ENCODE measurements at regions not wholly inside any gene's neighbourhood (a gene's known extent, or its start where the extent isn't known, plus 50 kb on each side); places are given as distances from the start of the nearest gene placed in this dataset.
A peak's percentile ranks its signal among the peaks of the same experiment; 100 is the strongest.

DNA sequence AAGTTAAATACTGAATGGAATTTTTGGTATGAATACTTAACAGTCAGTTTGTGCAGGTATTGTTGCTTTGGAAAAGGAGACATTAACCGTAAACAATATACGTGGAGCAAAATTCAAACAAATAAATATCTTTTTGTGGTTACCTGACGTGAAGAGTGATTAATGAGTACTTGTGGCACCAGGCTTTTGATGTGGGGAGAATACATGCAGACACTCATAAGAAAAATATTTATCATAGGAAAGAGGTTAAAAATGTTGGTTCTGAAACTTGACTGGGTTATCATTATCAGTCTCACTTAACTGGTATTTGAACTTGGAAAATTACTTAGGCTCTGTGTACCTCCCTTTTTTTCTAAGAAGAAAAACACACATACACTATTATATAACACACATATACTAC, 136.4 kb upstream of the NDST4 start:
- H3K27me3 ChIP-seq (ENCODE audit: insufficient read depth, low read length) = no peaks in the 10 kb centered on the region
- Mint-ChIP-seq H3K4me1 (peaks cover 0 to 2% (median 0%) of the 10 kb centered on the region in 4 donors), H3K27me3 (no peaks in the 10 kb centered on the region), H3K4me3 (no peak overlapping the region), H3K36me3 (no peaks in the 10 kb centered on the region), H3K27ac (no peak overlapping the region), H3K9me3 (no peaks in the 10 kb centered on the region)
- H3K36me3 ChIP-seq (ENCODE audit: insufficient read depth, low read length) = no peaks in the 10 kb centered on the region
- H3K27ac ChIP-seq (ENCODE audit: low read depth, low read length) = no peak overlapping the region
- POLR2A ChIA-PET (ENCODE audit: partially characterized antibody) = no interaction called here
- CTCF ChIA-PET (ENCODE audit: partially characterized antibody) = no interaction called here
- intact Hi-C loops (cut with micrococcal nuclease) = no loop called here
- no peak overlapping the region for H3K4me3 ChIP-seq (ENCODE audit: low read length in 2 of 2)
- DNase-seq = no peak
- H3K4me1 ChIP-seq (ENCODE audit: insufficient read depth, low read length) = no peaks in the 10 kb centered on the region
- no peaks in the 10 kb centered on the region for H3K9me3 ChIP-seq (ENCODE audit: control insufficient read depth in 1 of 2, low read length in 2 of 2)

DNA sequence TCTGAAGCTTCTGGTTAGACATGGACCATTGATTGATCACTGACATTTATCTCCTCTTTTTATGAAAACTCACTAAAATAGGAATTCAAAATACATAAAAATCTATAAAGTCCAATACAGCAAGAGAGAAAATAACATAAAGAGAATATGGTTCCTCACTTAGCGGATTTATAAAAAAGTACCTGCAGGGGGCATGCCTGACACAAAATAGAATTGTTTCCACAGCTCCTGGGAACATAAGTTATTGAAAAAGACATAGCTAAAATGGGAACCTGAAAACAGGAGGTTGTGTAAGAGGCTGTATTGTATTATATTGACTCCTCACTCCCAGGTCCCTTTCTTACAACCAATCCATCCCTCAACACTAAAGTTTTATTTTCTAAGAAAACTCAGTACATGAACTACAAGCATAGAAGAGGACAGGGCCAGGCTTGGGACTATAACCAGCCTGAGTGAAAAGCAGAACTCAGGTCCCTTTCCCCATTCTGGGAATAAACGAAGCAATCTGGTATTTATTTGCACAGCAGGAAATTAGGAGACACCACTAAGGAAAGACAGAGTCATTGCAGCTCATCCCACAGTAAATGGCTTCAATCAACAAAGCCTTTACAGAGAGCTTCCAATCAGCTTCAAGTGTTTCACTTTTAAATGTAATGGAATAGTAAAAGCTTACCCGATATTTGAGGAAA, 121.1 kb upstream of the NDST4 start:
- H3K4me3 ChIP-seq (ENCODE audit: low read length in 2 of 2) = no peak overlapping the region
- no peaks in the 10 kb centered on the region for H3K9me3 ChIP-seq (ENCODE audit: control insufficient read depth in 1 of 2, low read length in 2 of 2)
- ChIA-PET POLR2A (ENCODE audit: partially characterized antibody) (no interaction called here), CTCF (ENCODE audit: partially characterized antibody) (no interaction called here)
- intact Hi-C loops (cut with micrococcal nuclease) = loop anchor here (10.0 kb wide), 1 partner anchor 300 kb away; no protein-coding TSS in a partner anchor
- H3K4me1 ChIP-seq (ENCODE audit: insufficient read depth, low read length) = no peaks in the 10 kb centered on the region
- Mint-ChIP-seq H3K4me1 (peaks cover 0 to 8% (median 2%) of the 10 kb centered on the region in 4 donors), H3K36me3 (no peaks in the 10 kb centered on the region), H3K27me3 (no peaks in the 10 kb centered on the region), H3K4me3 (no peak overlapping the region), H3K27ac (no peak overlapping the region), H3K9me3 (peaks cover 0 to 2% (median 0%) of the 10 kb centered on the region in 8 donors)
- H3K27me3 ChIP-seq (ENCODE audit: insufficient read depth, low read length) = no peaks in the 10 kb centered on the region
- DNase-seq = peak in 1 of 5 donors; percentile 6
- H3K36me3 ChIP-seq (ENCODE audit: insufficient read depth, low read length) = no peaks in the 10 kb centered on the region
- H3K27ac ChIP-seq (ENCODE audit: low read depth, low read length) = no peak overlapping the region

DNA sequence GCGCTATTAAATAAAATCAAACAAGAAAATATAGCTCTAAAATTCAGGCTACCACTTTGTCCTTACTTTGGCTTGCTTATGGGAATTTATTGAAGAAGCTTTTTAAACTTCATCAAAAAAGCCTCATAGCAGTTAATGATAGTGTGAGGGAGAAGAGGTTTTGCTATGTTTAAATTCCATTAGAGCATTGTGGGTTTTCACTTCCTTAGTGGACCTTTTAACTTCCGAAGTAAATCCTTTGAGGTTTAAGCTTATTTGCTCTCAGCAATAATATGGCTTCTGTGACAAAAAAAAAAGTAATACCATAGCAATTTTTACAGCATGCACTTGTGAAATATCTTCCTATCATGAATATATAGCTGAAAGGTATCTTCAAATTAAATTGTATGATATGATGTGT, 120.2 kb upstream of the NDST4 start:
- H3K9me3 Mint-ChIP-seq = peaks cover 0 to 2% (median 0%) of the 10 kb centered on the region in 8 donors
- H3K27ac ChIP-seq (ENCODE audit: low read depth, low read length) = no peak overlapping the region
- CTCF ChIA-PET (ENCODE audit: partially characterized antibody) = no interaction called here
- no peaks in the 10 kb centered on the region for H3K9me3 ChIP-seq (ENCODE audit: control insufficient read depth in 1 of 2, low read length in 2 of 2)
- H3K4me1 Mint-ChIP-seq = peaks cover 0 to 8% (median 2%) of the 10 kb centered on the region in 4 donors
- no peaks in the 10 kb centered on the region for H3K36me3 ChIP-seq (ENCODE audit: insufficient read depth, low read length)
- DNase-seq = no peak
- no peak overlapping the region for H3K4me3 ChIP-seq (ENCODE audit: low read length in 2 of 2)
- POLR2A ChIA-PET (ENCODE audit: partially characterized antibody) = no interaction called here
- intact Hi-C loops (cut with micrococcal nuclease) = loop anchor here (10.0 kb wide), 1 partner anchor 301 kb away; no protein-coding TSS in a partner anchor
- no peaks in the 10 kb centered on the region for H3K27me3 ChIP-seq (ENCODE audit: insufficient read depth, low read length)
- no peaks in the 10 kb centered on the region for H3K36me3 Mint-ChIP-seq
- no peaks in the 10 kb centered on the region for H3K27me3 Mint-ChIP-seq
- H3K4me1 ChIP-seq (ENCODE audit: insufficient read depth, low read length) = no peaks in the 10 kb centered on the region
- H3K27ac Mint-ChIP-seq = no peak overlapping the region
- H3K4me3 Mint-ChIP-seq = no peak overlapping the region

DNA sequence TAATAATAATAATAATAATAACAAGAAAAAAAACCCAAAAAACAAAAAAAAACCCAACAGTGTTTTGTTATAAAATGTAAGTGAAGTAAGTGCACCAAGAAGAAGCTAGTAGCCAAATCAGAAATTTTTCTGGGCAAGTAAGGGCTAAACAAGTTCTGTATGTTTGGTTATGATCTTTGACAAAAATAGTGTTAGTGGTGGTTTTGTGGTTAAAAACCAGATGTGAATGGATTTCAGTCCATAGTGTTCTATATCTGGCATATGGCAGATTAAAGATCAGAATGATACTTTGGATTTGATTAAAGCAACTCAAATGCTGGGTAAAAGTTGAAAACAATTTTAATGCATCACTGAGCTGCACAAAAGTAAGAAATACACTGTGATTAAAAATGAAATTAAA, 116.5 kb upstream of the NDST4 start:
- POLR2A ChIA-PET (ENCODE audit: partially characterized antibody) = no interaction called here

DNA sequence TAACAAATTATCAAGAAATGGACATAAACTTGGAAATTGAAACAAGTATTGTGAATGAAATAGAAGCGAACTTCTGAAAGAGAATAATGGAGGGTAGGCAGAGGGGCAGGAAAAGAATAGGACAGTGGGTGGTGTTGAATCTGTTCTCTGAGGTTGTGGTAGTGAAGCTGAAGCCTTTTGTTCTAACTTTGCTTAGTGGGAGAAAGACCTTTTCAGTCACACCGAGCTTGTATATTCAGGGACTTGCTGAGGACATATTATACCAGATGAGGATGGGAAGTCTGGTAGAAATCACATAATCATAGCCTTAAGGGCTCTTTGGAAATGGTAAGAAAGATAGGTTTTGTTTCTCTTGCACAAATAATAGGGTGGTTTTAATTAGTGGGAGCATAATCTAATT, 115.4 kb upstream of the NDST4 start:
- Histone ChIP-seq H3K27ac (ENCODE audit: low read depth, low read length) (no peak overlapping the region), H3K27me3 (ENCODE audit: insufficient read depth, low read length) (no peaks in the 10 kb centered on the region), H3K36me3 (ENCODE audit: insufficient read depth, low read length) (no peaks in the 10 kb centered on the region), H3K9me3 (ENCODE audit: control insufficient read depth in 1 of 2, low read length in 2 of 2) (no peaks in the 10 kb centered on the region), H3K4me3 (ENCODE audit: low read length in 2 of 2) (no peak overlapping the region), H3K4me1 (ENCODE audit: insufficient read depth, low read length) (no peaks in the 10 kb centered on the region)
- Mint-ChIP-seq H3K36me3 (no peaks in the 10 kb centered on the region), H3K4me1 (no peaks in the 10 kb centered on the region), H3K9me3 (peaks cover 0 to 6% (median 0%) of the 10 kb centered on the region in 8 donors), H3K27me3 (peaks cover 0 to 1% of the 10 kb centered on the region in 2 donors), H3K4me3 (peak overlapping the region in 1 of 8 donors; percentile 11), H3K27ac (no peak overlapping the region)
- ChIA-PET POLR2A (ENCODE audit: partially characterized antibody) (no interaction called here), CTCF (ENCODE audit: partially characterized antibody) (no interaction called here)
- intact Hi-C loops (cut with micrococcal nuclease) = no loop called here
- DNase-seq = no peak

More for the DNA sequence above, 116.5 kb upstream of the NDST4 start:
- no peak overlapping the region for H3K4me3 ChIP-seq (ENCODE audit: low read length in 2 of 2)
- no peak overlapping the region for H3K27ac ChIP-seq (ENCODE audit: low read depth, low read length)
- no peaks in the 10 kb centered on the region for H3K36me3 ChIP-seq (ENCODE audit: insufficient read depth, low read length)
- no peaks in the 10 kb centered on the region for H3K27me3 ChIP-seq (ENCODE audit: insufficient read depth, low read length)
- Mint-ChIP-seq H3K36me3 (no peaks in the 10 kb centered on the region), H3K4me1 (peaks cover 0 to 5% (median under 1%) of the 10 kb centered on the region in 4 donors), H3K4me3 (no peak overlapping the region), H3K27ac (no peak overlapping the region), H3K9me3 (peaks cover 0 to 4% (median 0%) of the 10 kb centered on the region in 8 donors), H3K27me3 (peaks cover 0 to 1% of the 10 kb centered on the region in 2 donors)
- intact Hi-C loops (cut with micrococcal nuclease) = loop anchor here (10.0 kb wide), 1 partner anchor 305 kb away; no protein-coding TSS in a partner anchor
- no peaks in the 10 kb centered on the region for H3K4me1 ChIP-seq (ENCODE audit: insufficient read depth, low read length)
- DNase-seq = no peak
- H3K9me3 ChIP-seq (ENCODE audit: control insufficient read depth in 1 of 2, low read length in 2 of 2) = no peaks in the 10 kb centered on the region
- CTCF ChIA-PET (ENCODE audit: partially characterized antibody) = no interaction called here

DNA sequence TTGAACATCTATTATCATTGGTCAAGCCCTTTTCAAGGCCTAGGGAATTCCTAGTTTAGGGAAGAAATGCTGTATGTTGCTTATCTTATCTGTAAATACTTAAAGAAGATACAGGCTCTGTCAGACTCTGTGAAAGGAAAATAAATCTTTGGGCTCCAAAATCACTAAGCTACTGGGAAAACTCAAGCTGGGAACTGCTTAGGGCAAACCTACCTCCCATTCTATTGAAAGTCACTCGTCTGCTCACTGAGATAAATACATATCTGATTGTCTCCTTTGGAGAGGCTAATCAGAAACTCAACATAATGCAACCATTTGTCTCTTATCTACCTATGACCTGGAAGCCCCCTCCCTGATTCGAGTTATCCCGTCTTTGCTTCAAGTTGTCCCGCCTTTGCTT, 108.6 kb upstream of the NDST4 start:
- H3K36me3 ChIP-seq (ENCODE audit: insufficient read depth, low read length) = no peaks in the 10 kb centered on the region
- H3K4me1 Mint-ChIP-seq = no peaks in the 10 kb centered on the region

DNA sequence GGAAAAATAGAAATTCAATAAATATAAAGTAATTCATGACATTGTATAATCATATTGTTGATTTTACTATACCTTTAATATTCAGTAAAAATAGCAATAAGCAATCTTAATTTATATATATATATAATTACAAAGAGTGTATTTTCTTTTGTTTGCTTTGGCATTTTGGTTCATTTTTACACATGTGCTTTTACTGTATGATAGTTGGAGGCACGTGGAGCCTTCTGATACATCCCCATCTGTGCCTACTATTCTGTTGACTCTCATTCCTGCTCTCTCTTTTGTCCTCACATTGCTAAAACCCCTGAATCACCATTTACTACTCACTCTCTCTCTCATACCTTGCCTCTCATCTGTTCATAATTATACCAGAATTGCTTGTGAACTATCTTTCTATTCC, 106.4 kb upstream of the NDST4 start:
- peaks cover 0 to 4% (median 0%) of the 10 kb centered on the region in 8 donors for H3K9me3 Mint-ChIP-seq
- no peaks in the 10 kb centered on the region for H3K27me3 ChIP-seq (ENCODE audit: insufficient read depth, low read length)
- H3K4me1 ChIP-seq (ENCODE audit: insufficient read depth, low read length) = no peaks in the 10 kb centered on the region
- no peak overlapping the region for H3K4me3 Mint-ChIP-seq
- H3K4me3 ChIP-seq (ENCODE audit: low read length in 2 of 2) = no peak overlapping the region
- POLR2A ChIA-PET (ENCODE audit: partially characterized antibody) = no interaction called here
- no peaks in the 10 kb centered on the region for H3K4me1 Mint-ChIP-seq
- intact Hi-C loops (cut with micrococcal nuclease) = no loop called here
- no peaks in the 10 kb centered on the region for H3K9me3 ChIP-seq (ENCODE audit: control insufficient read depth in 1 of 2, low read length in 2 of 2)
- H3K27ac ChIP-seq (ENCODE audit: low read depth, low read length) = no peak overlapping the region
- CTCF ChIA-PET (ENCODE audit: partially characterized antibody) = no interaction called here
- no peak for DNase-seq
- no peaks in the 10 kb centered on the region for H3K27me3 Mint-ChIP-seq
- no peaks in the 10 kb centered on the region for H3K36me3 ChIP-seq (ENCODE audit: insufficient read depth, low read length)
- no peaks in the 10 kb centered on the region for H3K36me3 Mint-ChIP-seq
- H3K27ac Mint-ChIP-seq = no peak overlapping the region

More for the DNA sequence above, 108.6 kb upstream of the NDST4 start:
- Histone ChIP-seq H3K9me3 (ENCODE audit: control insufficient read depth in 1 of 2, low read length in 2 of 2) (no peaks in the 10 kb centered on the region), H3K4me1 (ENCODE audit: insufficient read depth, low read length) (no peaks in the 10 kb centered on the region), H3K4me3 (ENCODE audit: low read length in 2 of 2) (no peak overlapping the region), H3K27ac (ENCODE audit: low read depth, low read length) (no peak overlapping the region), H3K27me3 (ENCODE audit: insufficient read depth, low read length) (no peaks in the 10 kb centered on the region)
- intact Hi-C loops (cut with micrococcal nuclease) = no loop called here
- POLR2A ChIA-PET (ENCODE audit: partially characterized antibody) = no interaction called here
- no peak overlapping the region for H3K27ac Mint-ChIP-seq
- H3K4me3 Mint-ChIP-seq = no peak overlapping the region
- peaks cover 0 to 4% (median 0%) of the 10 kb centered on the region in 8 donors for H3K9me3 Mint-ChIP-seq
- H3K27me3 Mint-ChIP-seq = peaks cover 0 to 1% of the 10 kb centered on the region in 2 donors
- no peak for DNase-seq
- CTCF ChIA-PET (ENCODE audit: partially characterized antibody) = no interaction called here
- no peaks in the 10 kb centered on the region for H3K36me3 Mint-ChIP-seq
